CD4-positive, alpha-beta T cell (primary cell): ENCODE measurements at regions not wholly inside any gene's neighbourhood (a gene's known extent, or its start where the extent isn't known, plus 50 kb on each side); places are given as distances from the start of the nearest gene placed in this dataset.
"Not testable (repeated sequence)": the region's sequence is repeated elsewhere in the genome, so short reads cannot be mapped to it uniquely, and the experiment has no call there.

Experiments used
- ATAC-seq: fragments of 200-7000 bp; cut with Tn5 transposase; one replicate; pipeline ENCODE4 v1.10.0; 2022; ENCODE audit warnings: mild to moderate bottlenecking; ENCODE audit not compliant: poor library complexity
- CTCF ChIA-PET: fragments of 350-600 bp; sonication (Branson Sonifier 250); formaldehyde crosslinking; loops from one replicate; lab custom pipeline; 2021; ENCODE audit warnings: antibody characterized with exemption, inconsistent platforms; lab: Charles Lee
- POLR2A ChIA-PET: fragments of 350-600 bp; sonication (Branson Sonifier 250); formaldehyde crosslinking; loops from one replicate; lab custom pipeline; 2021; ENCODE audit warnings: antibody characterized with exemption, inconsistent platforms; lab: Charles Lee
- DNase-seq, 14 experiments: peaks; one replicate each; pipeline ENCODE4 v3.0.0-alpha.2; 2013 to 2020; ENCODE audit warnings: mixed read lengths in 2 of 14
- H3K27ac ChIP-seq, 2 donors: one replicate each; pipeline versions ENCODE4 v1.5.1 to v1.7.0; 2013; ENCODE audit warnings: low read length in 2 of 2, low read depth in 1 of 2, mild to moderate bottlenecking in 1 of 2
- H3K27me3 ChIP-seq, 2 experiments: 1 replicate in 1 of 2; 2 replicates in 1 of 2; pipeline versions ENCODE4 v1.6.1 to v1.7.0; 2013; ENCODE audit warnings: low read length in 2 of 2, control low read depth in 1 of 2, mild to moderate bottlenecking in 1 of 2, moderate library complexity in 1 of 2; ENCODE audit not compliant: insufficient read depth in 2 of 2, control insufficient read depth in 1 of 2
- H3K36me3 ChIP-seq: one replicate; pipeline ENCODE4 v1.6.1; 2013; ENCODE audit warnings: low read length, control low read depth; ENCODE audit not compliant: insufficient read depth
- H3K4me1 ChIP-seq: one replicate; pipeline ENCODE4 v1.6.1; 2013; ENCODE audit warnings: low read length, control low read depth; ENCODE audit not compliant: insufficient read depth
- H3K4me3 ChIP-seq: one replicate; pipeline ENCODE4 v1.5.1; 2013; ENCODE audit warnings: mild to moderate bottlenecking, low read length, moderate library complexity
- H3K9me3 ChIP-seq, 2 experiments: 1 replicate in 1 of 2; 2 replicates in 1 of 2; pipeline versions ENCODE4 v1.6.1 to v1.7.0; 2013; ENCODE audit warnings: low read length in 2 of 2, mild to moderate bottlenecking in 2 of 2, control low read depth in 1 of 2, moderate library complexity in 1 of 2; ENCODE audit not compliant: control insufficient read depth in 1 of 2, insufficient read depth in 1 of 2
- H3K27ac Mint-ChIP-seq: one replicate; pipeline ENCODE4 v1.8.0; 2020; ENCODE audit warnings: mixed read lengths
- H3K27me3 Mint-ChIP-seq: one replicate; pipeline ENCODE4 v1.8.0; 2021; ENCODE audit warnings: mixed read lengths
- H3K36me3 Mint-ChIP-seq: one replicate; pipeline ENCODE4 v1.8.0; 2021; ENCODE audit warnings: low read depth, mixed read lengths
- H3K4me1 Mint-ChIP-seq: one replicate; pipeline ENCODE4 v1.8.0; 2021; ENCODE audit warnings: low read depth, mixed read lengths
- H3K4me3 Mint-ChIP-seq: one replicate; pipeline ENCODE4 v1.8.0; 2020; ENCODE audit warnings: mild to moderate bottlenecking, mixed read lengths
- H3K9me3 Mint-ChIP-seq: one replicate; pipeline ENCODE4 v1.8.0; 2020; ENCODE audit warnings: mixed read lengths
- intact Hi-C, 2 experiments: fragments of 100-400 bp; cut with DNase I in 1 of 2; cut with micrococcal nuclease in 1 of 2; formaldehyde crosslinking; loops; one replicate each; pipeline versions ENCODE4 v1.15.1 to v1.9.0; 2023 to 2025; cut with DNase I, micrococcal nuclease
- TF ChIP-seq, protein P1 (sequence below): fragments of 200-600 bp; IDR thresholded peaks from one replicate; pipeline ENCODE4 v1.8.0; 2022; ENCODE audit warnings: antibody characterized with exemption, mild to moderate bottlenecking

DNA sequence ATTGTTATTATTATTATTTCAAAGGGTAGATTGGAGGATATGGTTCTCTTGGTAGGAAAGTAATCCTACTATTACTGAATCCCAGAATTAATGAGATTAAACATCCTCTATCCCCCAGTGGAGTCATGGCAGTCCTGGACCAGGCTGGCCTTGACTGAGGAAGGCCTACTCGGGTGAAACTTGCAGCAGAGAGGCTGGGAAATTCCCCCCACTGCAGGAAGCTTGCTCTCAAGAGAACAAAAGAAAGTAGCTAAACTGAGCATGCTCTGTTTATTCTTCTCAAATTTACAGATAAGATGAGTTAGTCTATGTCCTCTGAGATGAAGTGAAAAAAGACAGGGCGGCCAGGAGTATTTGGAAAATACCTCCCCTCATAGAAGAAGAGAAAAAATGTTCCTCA is 233.9 kb upstream of the RPS23 start:
- H3K27me3 Mint-ChIP-seq: no peaks in the 10 kb centered on the region
- ATAC-seq: no peak
- TF ChIP-seq, protein P1, sequence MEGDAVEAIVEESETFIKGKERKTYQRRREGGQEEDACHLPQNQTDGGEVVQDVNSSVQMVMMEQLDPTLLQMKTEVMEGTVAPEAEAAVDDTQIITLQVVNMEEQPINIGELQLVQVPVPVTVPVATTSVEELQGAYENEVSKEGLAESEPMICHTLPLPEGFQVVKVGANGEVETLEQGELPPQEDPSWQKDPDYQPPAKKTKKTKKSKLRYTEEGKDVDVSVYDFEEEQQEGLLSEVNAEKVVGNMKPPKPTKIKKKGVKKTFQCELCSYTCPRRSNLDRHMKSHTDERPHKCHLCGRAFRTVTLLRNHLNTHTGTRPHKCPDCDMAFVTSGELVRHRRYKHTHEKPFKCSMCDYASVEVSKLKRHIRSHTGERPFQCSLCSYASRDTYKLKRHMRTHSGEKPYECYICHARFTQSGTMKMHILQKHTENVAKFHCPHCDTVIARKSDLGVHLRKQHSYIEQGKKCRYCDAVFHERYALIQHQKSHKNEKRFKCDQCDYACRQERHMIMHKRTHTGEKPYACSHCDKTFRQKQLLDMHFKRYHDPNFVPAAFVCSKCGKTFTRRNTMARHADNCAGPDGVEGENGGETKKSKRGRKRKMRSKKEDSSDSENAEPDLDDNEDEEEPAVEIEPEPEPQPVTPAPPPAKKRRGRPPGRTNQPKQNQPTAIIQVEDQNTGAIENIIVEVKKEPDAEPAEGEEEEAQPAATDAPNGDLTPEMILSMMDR: no peak

DNA sequence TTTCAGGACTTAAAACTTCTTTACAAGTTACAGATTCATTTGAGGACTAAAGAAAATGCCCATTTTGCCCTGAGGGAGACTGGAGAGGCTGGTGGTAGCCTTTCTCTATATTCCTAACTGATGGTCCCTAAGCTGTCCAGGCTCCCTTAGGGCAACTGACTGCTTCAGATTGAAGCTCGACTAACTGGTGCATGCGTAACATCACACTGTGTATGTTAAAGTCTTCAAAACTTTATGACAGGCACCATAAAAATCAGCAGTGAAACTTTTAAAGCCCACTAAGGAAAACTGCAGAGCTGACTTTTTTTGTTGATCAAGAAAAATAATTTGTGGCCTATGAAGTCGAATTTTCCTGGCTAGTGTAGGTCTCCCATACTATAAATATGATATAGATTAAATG is 233.0 kb upstream of the RPS23 start:
- intact Hi-C loops: no loop called here
- ChIA-PET POLR2A (no interaction called here), CTCF (no interaction called here)
- TF ChIP-seq, protein P1: no peak
- Histone ChIP-seq H3K4me1 (peaks cover 2% of the 10 kb centered on the region), H3K9me3 (peaks cover 0 to 3% of the 10 kb centered on the region in 2 experiments), H3K36me3 (no peaks in the 10 kb centered on the region), H3K4me3 (no peak overlapping the region), H3K27me3 (no peaks in the 10 kb centered on the region), H3K27ac (no peak overlapping the region)
- H3K27me3 Mint-ChIP-seq: no peaks in the 10 kb centered on the region
- ATAC-seq (no peak), DNase-seq (no peak)
- peaks cover 7% of the 10 kb centered on the region for H3K9me3 Mint-ChIP-seq
- H3K4me3 Mint-ChIP-seq: no peak overlapping the region
- no peaks in the 10 kb centered on the region for H3K36me3 Mint-ChIP-seq
- peaks cover 10% of the 10 kb centered on the region for H3K4me1 Mint-ChIP-seq
- no peak overlapping the region for H3K27ac Mint-ChIP-seq

More for the DNA sequence above, 233.9 kb upstream of the RPS23 start:
- H3K27ac ChIP-seq: no peak overlapping the region
- H3K4me1 Mint-ChIP-seq: peaks cover 10% of the 10 kb centered on the region
- intact Hi-C loops: no loop called here
- H3K27ac Mint-ChIP-seq: no peak overlapping the region
- no peak overlapping the region for H3K4me3 ChIP-seq
- no peaks in the 10 kb centered on the region for H3K27me3 ChIP-seq
- peaks cover 2% of the 10 kb centered on the region for H3K4me1 ChIP-seq
- H3K36me3 Mint-ChIP-seq: no peaks in the 10 kb centered on the region
- peak in 3 of 14 experiments; percentile 5 to 29 (median 20) for DNase-seq
- peaks cover 0 to 3% of the 10 kb centered on the region in 2 experiments for H3K9me3 ChIP-seq
- no peaks in the 10 kb centered on the region for H3K36me3 ChIP-seq
- ChIA-PET CTCF (no interaction called here), POLR2A (no interaction called here)
- H3K4me3 Mint-ChIP-seq: no peak overlapping the region
- peaks cover 7% of the 10 kb centered on the region for H3K9me3 Mint-ChIP-seq

DNA sequence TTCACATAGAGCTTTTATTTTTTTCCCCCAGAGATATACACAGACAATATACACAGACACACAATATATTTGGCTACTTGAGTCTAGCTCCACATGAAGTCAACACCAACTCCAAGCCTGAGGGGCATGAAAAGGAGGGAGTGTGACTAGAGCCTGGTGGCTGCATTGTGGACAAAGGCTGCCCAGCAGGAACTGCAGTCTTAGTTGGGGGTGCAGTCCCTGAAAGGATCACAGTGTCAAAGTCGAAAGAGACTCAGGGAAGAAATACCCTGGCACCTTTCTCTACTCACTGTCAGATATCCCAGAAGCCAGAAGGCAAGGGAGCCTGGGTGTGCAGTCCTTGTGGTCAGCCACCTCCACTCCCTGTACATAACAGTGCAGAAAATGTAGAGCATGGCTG is 231.6 kb upstream of the RPS23 start:
- Histone ChIP-seq H3K9me3 (peaks cover 0 to 3% of the 10 kb centered on the region in 2 experiments), H3K27me3 (no peaks in the 10 kb centered on the region), H3K4me1 (peaks cover 2% of the 10 kb centered on the region), H3K4me3 (no peak overlapping the region), H3K27ac (no peak overlapping the region), H3K36me3 (no peaks in the 10 kb centered on the region)
- Mint-ChIP-seq H3K4me3 (no peak overlapping the region), H3K4me1 (peaks cover 10% of the 10 kb centered on the region), H3K27ac (no peak overlapping the region), H3K9me3 (peaks cover 7% of the 10 kb centered on the region), H3K36me3 (no peaks in the 10 kb centered on the region), H3K27me3 (no peaks in the 10 kb centered on the region)
- intact Hi-C loops: no loop called here
- TF ChIP-seq, protein P1: no peak
- ATAC-seq (no peak), DNase-seq (no peak)
- POLR2A ChIA-PET: no interaction called here
- CTCF ChIA-PET: no interaction called here

DNA sequence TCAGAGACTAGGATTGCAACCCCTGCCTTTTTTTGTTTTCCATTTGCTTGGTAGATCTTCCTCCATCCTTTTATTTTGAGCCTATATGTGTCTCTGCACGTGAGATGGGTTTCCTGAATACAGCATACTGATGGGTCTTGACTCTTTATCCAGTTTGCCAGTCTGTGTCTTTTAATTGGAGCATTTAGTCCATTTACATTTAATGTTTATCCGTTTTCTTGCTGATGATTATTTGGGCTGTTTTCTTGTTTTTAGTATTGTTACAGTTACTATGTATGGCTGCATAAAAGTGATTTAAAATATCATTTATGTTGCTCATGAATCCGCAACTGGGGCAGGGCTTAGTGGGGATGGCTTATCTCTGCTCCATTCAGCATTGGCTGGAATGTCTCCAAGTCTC is 228.2 kb upstream of the RPS23 start:
- DNase-seq, H3K9me3 Mint-ChIP-seq, CTCF ChIA-PET, H3K4me3 ChIP-seq, intact Hi-C loops, H3K36me3 Mint-ChIP-seq, H3K4me1 ChIP-seq, H3K27me3 ChIP-seq, H3K4me1 Mint-ChIP-seq, H3K27ac ChIP-seq, H3K9me3 ChIP-seq, H3K4me3 Mint-ChIP-seq, H3K27ac Mint-ChIP-seq, ATAC-seq, H3K27me3 Mint-ChIP-seq, POLR2A ChIA-PET, H3K36me3 ChIP-seq: not testable (repeated sequence)
